HG03097 (cell line): ENCODE measurements at regions not wholly inside any gene's neighbourhood (a gene's known extent, or its start where the extent isn't known, plus 50 kb on each side); places are given as distances from the start of the nearest gene placed in this dataset.

Experiments used
- ATAC-seq: cut with Tn5 transposase; IDR thresholded peaks from one replicate; pipeline ENCODE4 v1.9.1; 2021; ENCODE audit not compliant: unreplicated experiment, low FRiP score

DNA sequence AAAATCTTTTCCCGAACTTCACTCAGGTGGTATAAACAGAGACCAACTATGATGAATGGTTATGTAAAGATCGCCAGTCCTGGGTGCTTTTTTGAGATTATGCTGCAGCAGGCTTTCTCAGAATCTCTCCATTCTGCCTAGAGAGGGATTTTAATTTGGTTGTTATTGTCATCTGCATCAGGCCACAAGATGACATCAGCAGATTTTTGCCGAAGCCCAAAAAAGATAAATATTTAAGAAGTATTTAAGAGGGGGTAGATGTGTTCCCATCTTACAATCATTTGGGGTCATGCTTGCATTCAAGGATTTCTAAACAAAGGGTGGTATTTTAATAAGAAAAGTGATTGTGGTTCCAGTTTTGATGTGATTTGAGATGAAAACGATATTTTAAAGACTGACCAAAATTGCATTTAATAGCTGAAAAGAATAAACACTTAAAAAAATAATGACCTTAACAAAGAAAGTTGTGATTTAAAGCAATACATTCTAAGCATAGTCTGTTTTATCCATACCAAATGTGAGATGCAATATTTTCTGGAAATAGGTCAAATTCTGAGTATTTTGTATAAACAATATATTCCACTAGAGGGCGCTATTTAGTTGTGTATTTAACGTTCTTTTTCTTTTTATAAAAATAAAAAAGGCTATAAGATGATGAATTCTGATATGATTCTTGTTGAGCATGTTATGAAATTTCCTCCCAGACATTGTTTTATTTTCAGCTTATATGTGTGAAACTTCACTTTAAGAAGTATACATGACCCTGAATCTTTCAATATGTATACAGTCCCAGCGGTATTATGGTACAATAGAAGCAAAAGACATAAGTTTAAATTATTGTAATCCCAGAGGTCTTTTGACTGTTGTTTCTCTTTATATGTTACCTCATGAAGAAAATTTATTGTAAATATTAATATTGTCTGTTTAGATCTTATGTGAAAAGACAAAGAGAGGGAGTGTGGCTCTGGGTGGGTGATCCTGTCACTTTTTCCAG lies 51.0 kb upstream of the ZFP64 start:
- ATAC-seq: no peak
